ENCODE measurements at regions not wholly inside any gene's neighbourhood (a gene's known extent, or its start where the extent isn't known, plus 50 kb on each side); places are given as distances from the start of the nearest gene placed in this dataset.
"Not testable (repeated sequence)": the region's sequence is repeated elsewhere in the genome, so short reads cannot be mapped to it uniquely, and the experiment has no call there.

DNA sequence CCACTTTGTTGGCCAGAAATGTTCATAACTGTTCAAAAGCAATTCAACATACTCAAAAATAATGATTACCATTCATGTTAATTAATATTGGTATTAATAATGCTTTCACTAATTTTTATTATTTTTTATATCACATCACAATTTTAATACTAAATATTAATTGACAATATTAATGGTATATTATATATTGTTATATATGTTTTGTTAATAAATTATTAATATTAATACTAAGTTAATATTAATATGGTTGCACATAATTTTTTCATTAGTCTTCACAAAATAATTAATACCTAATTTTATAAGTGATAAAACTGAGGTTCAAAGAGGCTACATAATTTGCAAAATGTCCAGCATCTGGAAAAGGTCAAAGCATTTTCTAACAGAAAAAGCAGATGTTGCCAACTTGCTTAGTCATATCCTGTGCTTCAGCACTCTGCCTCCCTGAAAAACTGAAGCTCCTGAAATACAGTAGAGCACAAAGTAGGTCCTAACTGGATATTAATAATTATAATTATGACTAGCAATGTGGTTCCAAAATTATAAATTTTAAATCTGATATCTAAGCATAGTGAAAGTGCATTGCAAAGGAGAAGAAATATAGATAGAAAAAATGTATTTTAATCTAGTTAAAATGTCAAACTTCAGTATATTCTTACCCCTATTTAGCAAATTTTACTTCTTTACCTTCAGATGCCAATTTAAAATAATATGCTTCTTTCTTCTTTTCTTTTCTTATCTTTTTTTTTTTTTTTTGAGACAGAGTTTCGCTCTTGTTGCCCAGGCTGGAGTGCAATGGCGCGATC lies 123.2 kb upstream of the TNFSF4 start:
- ChIA-PET CTCF (no interaction called here), POLR2A (no interaction called here)
- no TSS peak for BruUV-seq (replicated peaks)
- DNase-seq (ENCODE audit: low read depth, low spot score) (no peak), ATAC-seq (no peak)
- in situ Hi-C loops (cut with HindIII; ENCODE audit: low pct_unique_long_range_greater_than_20kb, low sequenced_read_pairs) (no loop called here), intact Hi-C loops (cut with micrococcal nuclease; ENCODE audit: unreplicated experiment) (no loop called here)
- TF ChIP-seq SIN3A (IDR thresholded peaks at IDR 0.05; ENCODE audit: borderline replicate concordance, insufficient read depth, low read depth, low read length) (no peak), POLR2AphosphoS5 (IDR thresholded peaks at IDR 0.05; ENCODE audit: low read depth, low read length) (no peak), TCF7L2 (IDR thresholded peaks at IDR 0.05; ENCODE audit: low read depth, low read length) (no peak)
- TF ChIP-seq, protein P1, sequence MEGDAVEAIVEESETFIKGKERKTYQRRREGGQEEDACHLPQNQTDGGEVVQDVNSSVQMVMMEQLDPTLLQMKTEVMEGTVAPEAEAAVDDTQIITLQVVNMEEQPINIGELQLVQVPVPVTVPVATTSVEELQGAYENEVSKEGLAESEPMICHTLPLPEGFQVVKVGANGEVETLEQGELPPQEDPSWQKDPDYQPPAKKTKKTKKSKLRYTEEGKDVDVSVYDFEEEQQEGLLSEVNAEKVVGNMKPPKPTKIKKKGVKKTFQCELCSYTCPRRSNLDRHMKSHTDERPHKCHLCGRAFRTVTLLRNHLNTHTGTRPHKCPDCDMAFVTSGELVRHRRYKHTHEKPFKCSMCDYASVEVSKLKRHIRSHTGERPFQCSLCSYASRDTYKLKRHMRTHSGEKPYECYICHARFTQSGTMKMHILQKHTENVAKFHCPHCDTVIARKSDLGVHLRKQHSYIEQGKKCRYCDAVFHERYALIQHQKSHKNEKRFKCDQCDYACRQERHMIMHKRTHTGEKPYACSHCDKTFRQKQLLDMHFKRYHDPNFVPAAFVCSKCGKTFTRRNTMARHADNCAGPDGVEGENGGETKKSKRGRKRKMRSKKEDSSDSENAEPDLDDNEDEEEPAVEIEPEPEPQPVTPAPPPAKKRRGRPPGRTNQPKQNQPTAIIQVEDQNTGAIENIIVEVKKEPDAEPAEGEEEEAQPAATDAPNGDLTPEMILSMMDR (IDR thresholded peaks at IDR 0.05), result no peak
- TF ChIP-seq, protein P2, sequence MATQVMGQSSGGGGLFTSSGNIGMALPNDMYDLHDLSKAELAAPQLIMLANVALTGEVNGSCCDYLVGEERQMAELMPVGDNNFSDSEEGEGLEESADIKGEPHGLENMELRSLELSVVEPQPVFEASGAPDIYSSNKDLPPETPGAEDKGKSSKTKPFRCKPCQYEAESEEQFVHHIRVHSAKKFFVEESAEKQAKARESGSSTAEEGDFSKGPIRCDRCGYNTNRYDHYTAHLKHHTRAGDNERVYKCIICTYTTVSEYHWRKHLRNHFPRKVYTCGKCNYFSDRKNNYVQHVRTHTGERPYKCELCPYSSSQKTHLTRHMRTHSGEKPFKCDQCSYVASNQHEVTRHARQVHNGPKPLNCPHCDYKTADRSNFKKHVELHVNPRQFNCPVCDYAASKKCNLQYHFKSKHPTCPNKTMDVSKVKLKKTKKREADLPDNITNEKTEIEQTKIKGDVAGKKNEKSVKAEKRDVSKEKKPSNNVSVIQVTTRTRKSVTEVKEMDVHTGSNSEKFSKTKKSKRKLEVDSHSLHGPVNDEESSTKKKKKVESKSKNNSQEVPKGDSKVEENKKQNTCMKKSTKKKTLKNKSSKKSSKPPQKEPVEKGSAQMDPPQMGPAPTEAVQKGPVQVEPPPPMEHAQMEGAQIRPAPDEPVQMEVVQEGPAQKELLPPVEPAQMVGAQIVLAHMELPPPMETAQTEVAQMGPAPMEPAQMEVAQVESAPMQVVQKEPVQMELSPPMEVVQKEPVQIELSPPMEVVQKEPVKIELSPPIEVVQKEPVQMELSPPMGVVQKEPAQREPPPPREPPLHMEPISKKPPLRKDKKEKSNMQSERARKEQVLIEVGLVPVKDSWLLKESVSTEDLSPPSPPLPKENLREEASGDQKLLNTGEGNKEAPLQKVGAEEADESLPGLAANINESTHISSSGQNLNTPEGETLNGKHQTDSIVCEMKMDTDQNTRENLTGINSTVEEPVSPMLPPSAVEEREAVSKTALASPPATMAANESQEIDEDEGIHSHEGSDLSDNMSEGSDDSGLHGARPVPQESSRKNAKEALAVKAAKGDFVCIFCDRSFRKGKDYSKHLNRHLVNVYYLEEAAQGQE (IDR thresholded peaks at IDR 0.05; ENCODE audit: insufficient read depth in 1 of 2, low read depth in 2 of 2, low read length in 1 of 2), result no peak
- H3K9me3 ChIP-seq (ENCODE audit: control insufficient read depth, insufficient read depth, low read depth, low read length), result no peaks in the 10 kb centered on the region
- no peak overlapping the region for H3K4me3 ChIP-seq (ENCODE audit: low read depth in 2 of 2, low read length in 2 of 2)
- H3K4me1 ChIP-seq (ENCODE audit: control insufficient read depth, insufficient read depth, low read length), result no peaks in the 10 kb centered on the region
- H3K27ac ChIP-seq (ENCODE audit: low read length), result no peak overlapping the region
- no peaks in the 10 kb centered on the region for H3K27me3 ChIP-seq (ENCODE audit: control insufficient read depth, insufficient read depth, low read length)
- no peaks in the 10 kb centered on the region for H3K36me3 ChIP-seq (ENCODE audit: control insufficient read depth, insufficient read depth, low read length)

DNA sequence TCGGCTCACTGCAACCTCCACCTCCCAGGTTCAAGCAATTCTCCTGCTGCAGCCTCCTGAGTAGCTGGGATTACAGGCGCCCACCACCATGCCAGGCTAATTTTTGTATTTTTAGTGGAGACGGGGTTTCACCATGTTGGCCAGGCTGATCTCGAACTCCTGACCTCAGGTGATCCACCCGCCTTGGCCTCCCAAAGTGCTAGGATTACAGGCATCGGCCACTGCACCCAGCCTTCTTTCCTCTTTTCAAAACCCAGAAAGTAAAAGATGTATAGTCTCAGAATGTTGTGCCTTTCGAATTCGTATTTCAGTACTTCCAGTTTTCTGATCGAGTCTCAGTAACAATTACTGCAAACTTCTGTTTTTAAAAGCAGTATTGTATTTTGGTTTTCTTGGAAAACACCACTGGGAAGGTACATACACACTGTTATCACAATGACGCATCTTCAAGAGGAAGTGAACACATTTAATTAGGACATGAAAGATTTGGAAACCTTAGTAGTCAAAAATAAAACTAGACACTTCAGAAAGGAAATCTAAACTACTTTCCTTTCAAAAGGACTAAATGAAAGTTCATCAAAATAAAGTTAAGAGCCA lies 123.9 kb upstream of the TNFSF4 start:
- ATAC-seq; intact Hi-C loops (cut with micrococcal nuclease; ENCODE audit: unreplicated experiment); DNase-seq (ENCODE audit: low read depth, low spot score); H3K27me3 ChIP-seq (ENCODE audit: control insufficient read depth, insufficient read depth, low read length); POLR2A ChIA-PET; H3K4me3 ChIP-seq (ENCODE audit: low read depth in 2 of 2, low read length in 2 of 2); H3K9me3 ChIP-seq (ENCODE audit: control insufficient read depth, insufficient read depth, low read depth, low read length); H3K36me3 ChIP-seq (ENCODE audit: control insufficient read depth, insufficient read depth, low read length); in situ Hi-C loops (cut with HindIII; ENCODE audit: low pct_unique_long_range_greater_than_20kb, low sequenced_read_pairs); BruUV-seq (replicated peaks); CTCF ChIA-PET; H3K27ac ChIP-seq (ENCODE audit: low read length); H3K4me1 ChIP-seq (ENCODE audit: control insufficient read depth, insufficient read depth, low read length): not testable (repeated sequence)

DNA sequence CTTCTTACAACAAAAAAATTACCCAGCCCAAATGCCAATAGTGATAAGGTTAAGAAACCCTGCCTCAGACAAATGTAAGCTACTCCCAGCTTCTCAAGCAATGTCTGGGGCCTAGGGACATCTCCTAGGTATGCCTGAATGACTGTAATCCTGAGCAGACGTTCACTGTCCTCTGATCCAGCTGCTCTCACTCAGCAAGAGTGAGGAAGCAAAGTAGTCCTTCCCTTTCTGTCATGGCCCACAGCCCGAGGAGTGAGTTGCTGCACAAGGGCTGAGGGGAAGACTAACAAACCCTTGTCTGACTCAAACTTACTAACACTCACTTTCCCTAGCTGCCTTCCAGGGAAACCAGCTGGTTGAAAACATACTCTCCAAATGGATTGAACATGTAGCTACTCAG lies 124.9 kb upstream of the TNFSF4 start:
- POLR2A ChIA-PET, result no interaction called here
- ATAC-seq, result no peak
- CTCF ChIA-PET, result no interaction called here

More for the DNA sequence above, 124.9 kb upstream of the TNFSF4 start:
- H3K27me3 ChIP-seq (ENCODE audit: control insufficient read depth, insufficient read depth, low read length), result no peaks in the 10 kb centered on the region
- H3K27ac ChIP-seq (ENCODE audit: low read length), result no peak overlapping the region
- H3K9me3 ChIP-seq (ENCODE audit: control insufficient read depth, insufficient read depth, low read depth, low read length), result no peaks in the 10 kb centered on the region
- no TSS peak for BruUV-seq (replicated peaks)
- intact Hi-C loops (cut with micrococcal nuclease; ENCODE audit: unreplicated experiment), result no loop called here
- no peaks in the 10 kb centered on the region for H3K4me1 ChIP-seq (ENCODE audit: control insufficient read depth, insufficient read depth, low read length)
- DNase-seq (ENCODE audit: low read depth, low spot score), result no peak
- no peaks in the 10 kb centered on the region for H3K36me3 ChIP-seq (ENCODE audit: control insufficient read depth, insufficient read depth, low read length)
- in situ Hi-C loops (cut with HindIII; ENCODE audit: low pct_unique_long_range_greater_than_20kb, low sequenced_read_pairs), result no loop called here
- TF ChIP-seq, protein P2 (IDR thresholded peaks at IDR 0.05; ENCODE audit: insufficient read depth in 1 of 2, low read depth in 2 of 2, low read length in 1 of 2), result no peak
- TF ChIP-seq TCF7L2 (IDR thresholded peaks at IDR 0.05; ENCODE audit: low read depth, low read length) (no peak), POLR2AphosphoS5 (IDR thresholded peaks at IDR 0.05; ENCODE audit: low read depth, low read length) (no peak), SIN3A (IDR thresholded peaks at IDR 0.05; ENCODE audit: borderline replicate concordance, insufficient read depth, low read depth, low read length) (no peak)
- TF ChIP-seq, protein P1 (IDR thresholded peaks at IDR 0.05), result no peak
- no peak overlapping the region for H3K4me3 ChIP-seq (ENCODE audit: low read depth in 2 of 2, low read length in 2 of 2)
